HG03060 (cell line): ENCODE measurements at regions not wholly inside any gene's neighbourhood (a gene's known extent, or its start where the extent isn't known, plus 50 kb on each side); places are given as distances from the start of the nearest gene placed in this dataset.
"Not testable (repeated sequence)": the region's sequence is repeated elsewhere in the genome, so short reads cannot be mapped to it uniquely, and the experiment has no call there.

ENCODE experiments used
- ATAC-seq: cut with Tn5 transposase; IDR thresholded peaks from one replicate; pipeline ENCODE4 v1.9.1; 2021; ENCODE audit warnings: low read depth, moderate number of reproducible peaks; ENCODE audit not compliant: unreplicated experiment

- ATAC-seq, result no peak
Observed at GRCh38 chr12:131331148-131331750, 377.5 kb downstream of the ADGRD1 start.

- no peak for ATAC-seq
Observed at GRCh38 chr12:131332224-131332623, 378.5 kb downstream of the ADGRD1 start.

- no peak for ATAC-seq
Observed at GRCh38 chr12:131333136-131333535, 377.8 kb upstream of the SFSWAP start.

- no peak for ATAC-seq
Observed at GRCh38 chr12:131333621-131334440, 377.1 kb upstream of the SFSWAP start.

GRCh38 chr12:131334835-131335234 is 376.1 kb upstream of the SFSWAP start:
- no peak for ATAC-seq

GRCh38 chr12:131335456-131335855 is 375.4 kb upstream of the SFSWAP start:
- ATAC-seq, result no peak

- ATAC-seq, result not testable (repeated sequence)
Observed at GRCh38 chr12:131337861-131338260, 373.0 kb upstream of the SFSWAP start.

GRCh38 chr12:131340616-131341210 is 370.2 kb upstream of the SFSWAP start:
- no peak for ATAC-seq

GRCh38 chr12:131341608-131342007 is 369.3 kb upstream of the SFSWAP start:
- not testable (repeated sequence) for ATAC-seq

- ATAC-seq, result not testable (repeated sequence)
Observed at GRCh38 chr12:131343436-131343835, 367.5 kb upstream of the SFSWAP start.

GRCh38 chr12:131344715-131345520 is 366.0 kb upstream of the SFSWAP start:
- not testable (repeated sequence) for ATAC-seq

- ATAC-seq, result no peak
Observed at GRCh38 chr12:131345521-131346436, 365.1 kb upstream of the SFSWAP start.

GRCh38 chr12:131346555-131347344 is 364.1 kb upstream of the SFSWAP start:
- ATAC-seq, result no peak

GRCh38 chr12:131347345-131347714 is 363.6 kb upstream of the SFSWAP start:
- ATAC-seq, result no peak

GRCh38 chr12:131347732-131348131 is 363.2 kb upstream of the SFSWAP start:
- ATAC-seq, result no peak

- ATAC-seq, result no peak
Observed at GRCh38 chr12:131348231-131348630, 362.7 kb upstream of the SFSWAP start.

GRCh38 chr12:131348646-131349045 is 362.2 kb upstream of the SFSWAP start:
- no peak for ATAC-seq

GRCh38 chr12:131349397-131350127 is 361.3 kb upstream of the SFSWAP start:
- ATAC-seq, result no peak
